Effector CD4-positive, alpha-beta T cell (primary cell): ENCODE measurements at regions not wholly inside any gene's neighbourhood (a gene's known extent, or its start where the extent isn't known, plus 50 kb on each side); places are given as distances from the start of the nearest gene placed in this dataset.
"Not testable (repeated sequence)": the region's sequence is repeated elsewhere in the genome, so short reads cannot be mapped to it uniquely, and the experiment has no call there.

Experiments used
- DNase-seq: peaks from one replicate; pipeline ENCODE4 v3.0.0-alpha.2; 2020

GRCh38 chr3:197430502-197430901 lies 125.3 kb downstream of the BDH1 start:
- DNase-seq, result no peak

GRCh38 chr3:197428952-197429351 lies 126.8 kb downstream of the BDH1 start:
- DNase-seq, result no peak

GRCh38 chr3:197428117-197428801 lies 127.5 kb downstream of the BDH1 start:
- DNase-seq, result no peak

GRCh38 chr3:197427021-197427420 lies 128.6 kb upstream of the DLG1 start:
- DNase-seq, result no peak

- DNase-seq, result no peak
Observed at GRCh38 chr3:197426121-197426566, 127.7 kb upstream of the DLG1 start.

- DNase-seq, result no peak
Observed at GRCh38 chr3:197425485-197426120, 127.2 kb upstream of the DLG1 start.

- no peak for DNase-seq
Observed at GRCh38 chr3:197424674-197425484, 126.5 kb upstream of the DLG1 start.

- no peak for DNase-seq
Observed at GRCh38 chr3:197424266-197424665, 125.9 kb upstream of the DLG1 start.

GRCh38 chr3:197423376-197423775 lies 125.0 kb upstream of the DLG1 start:
- no peak for DNase-seq

GRCh38 chr3:197422506-197422905 lies 124.1 kb upstream of the DLG1 start:
- DNase-seq, result no peak

- DNase-seq, result no peak
Observed at GRCh38 chr3:197421021-197421420, 122.6 kb upstream of the DLG1 start.

GRCh38 chr3:197420566-197420965 lies 122.2 kb upstream of the DLG1 start:
- DNase-seq, result no peak

GRCh38 chr3:197420115-197420514 lies 121.7 kb upstream of the DLG1 start:
- no peak for DNase-seq

GRCh38 chr3:197419696-197420095 lies 121.3 kb upstream of the DLG1 start:
- DNase-seq, result no peak

- no peak for DNase-seq
Observed at GRCh38 chr3:197417911-197418618, 119.7 kb upstream of the DLG1 start.

- no peak for DNase-seq
Observed at GRCh38 chr3:197417441-197417840, 119.0 kb upstream of the DLG1 start.

- DNase-seq, result not testable (repeated sequence)
Observed at GRCh38 chr3:197411899-197412298, 113.5 kb upstream of the DLG1 start.

- DNase-seq, result not testable (repeated sequence)
Observed at GRCh38 chr3:197410170-197410569, 111.8 kb upstream of the DLG1 start.

GRCh38 chr3:197408177-197408957 lies 110.0 kb upstream of the DLG1 start:
- no peak for DNase-seq

- DNase-seq, result no peak
Observed at GRCh38 chr3:197407526-197407925, 109.1 kb upstream of the DLG1 start.

GRCh38 chr3:197407053-197407452 lies 108.6 kb upstream of the DLG1 start:
- DNase-seq, result no peak

GRCh38 chr3:197406266-197406665 lies 107.9 kb upstream of the DLG1 start:
- DNase-seq, result no peak
